ENCODE measurements at regions not wholly inside any gene's neighbourhood (a gene's known extent, or its start where the extent isn't known, plus 50 kb on each side); places are given as distances from the start of the nearest gene placed in this dataset.
A peak's percentile ranks its signal among the peaks of the same experiment; 100 is the strongest.
"Not testable (repeated sequence)": the region's sequence is repeated elsewhere in the genome, so short reads cannot be mapped to it uniquely, and the experiment has no call there.

DNA sequence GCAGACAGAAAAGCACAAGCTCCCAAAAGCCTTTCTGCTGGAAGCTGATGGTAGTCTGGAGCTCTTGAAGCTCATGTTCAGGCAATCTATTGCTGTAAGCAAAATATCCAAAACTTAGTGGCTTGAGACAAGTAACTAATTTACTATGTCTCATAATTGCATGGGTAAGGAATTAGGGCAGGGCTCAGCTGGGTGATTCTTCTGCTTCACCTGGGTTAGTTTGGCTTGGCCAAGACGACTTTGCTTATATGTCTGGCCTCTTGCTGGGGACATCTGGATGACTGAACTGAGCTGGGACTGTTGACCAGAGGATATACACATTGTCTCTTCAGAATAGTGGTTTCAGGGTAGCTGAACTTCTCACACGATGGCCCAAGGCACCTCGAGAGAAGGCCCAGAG is 96.8 kb upstream of the WSCD1 start:
- no peak for DNase-seq
- intact Hi-C loops (cut with DNase I): no loop called here

DNA sequence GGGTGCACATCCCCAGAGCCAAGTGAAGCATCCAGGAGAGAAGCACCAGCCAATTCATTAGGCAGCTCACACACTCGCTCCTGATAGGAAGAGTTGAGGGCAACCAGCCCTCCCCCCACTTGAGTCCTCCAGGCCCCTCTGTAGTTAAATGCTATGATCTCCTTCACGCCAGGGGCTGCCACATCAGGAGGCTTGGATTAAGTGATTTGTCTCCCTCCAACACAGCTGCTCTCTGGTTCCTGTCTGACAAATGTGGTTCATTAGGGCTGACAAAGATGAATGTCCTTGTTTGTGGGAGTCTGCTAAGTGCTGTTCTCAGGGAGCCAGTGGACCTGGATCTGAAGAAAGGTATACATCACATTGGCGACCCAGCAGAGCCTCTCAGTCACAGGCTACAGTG is 94.5 kb upstream of the WSCD1 start:
- intact Hi-C loops (cut with DNase I): no loop called here
- no peak for DNase-seq

DNA sequence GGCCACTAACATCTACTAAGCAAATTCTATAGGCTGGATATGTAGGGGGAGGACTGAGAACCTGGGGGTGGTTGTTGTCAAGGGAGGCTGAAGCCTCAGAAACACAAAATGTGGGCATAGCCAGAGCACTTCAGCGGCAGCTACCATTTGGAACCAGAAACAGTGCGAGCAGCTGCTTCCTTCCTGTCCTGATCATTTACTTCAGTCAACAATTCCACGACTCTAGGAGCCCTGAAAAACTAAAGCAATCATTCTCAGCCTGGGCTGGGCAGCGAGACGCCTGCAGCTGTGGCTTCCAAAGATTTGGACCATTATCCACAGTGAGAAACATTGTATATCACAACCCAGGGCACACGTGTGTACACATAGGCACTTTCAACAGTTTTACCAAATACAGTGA is 93.9 kb upstream of the WSCD1 start:
- intact Hi-C loops (cut with DNase I): no loop called here
- DNase-seq: no peak

DNA sequence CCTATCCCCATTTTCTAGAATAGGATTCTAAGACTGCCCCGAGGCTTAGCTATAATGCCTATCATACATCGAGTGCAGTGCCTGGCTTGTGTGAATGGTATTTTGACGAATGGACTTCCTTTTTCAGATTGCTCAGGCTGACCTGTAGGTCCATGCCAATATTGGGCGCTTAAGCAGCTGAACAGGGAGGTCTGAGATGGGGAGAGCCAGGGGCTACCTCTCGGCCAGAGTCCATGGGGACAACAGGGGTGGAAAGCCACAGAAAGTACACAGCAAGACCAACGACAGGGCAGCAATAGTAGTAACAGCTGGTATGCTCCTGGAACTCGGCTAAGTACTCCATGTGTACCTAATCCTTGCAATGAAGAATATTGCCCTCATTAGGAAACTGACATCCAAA is 91.7 kb upstream of the WSCD1 start:
- intact Hi-C loops (cut with DNase I): no loop called here

GRCh38 chr17:5980941-5981340 is 89.2 kb upstream of the WSCD1 start:
- intact Hi-C loops (cut with DNase I): no loop called here
- DNase-seq: no peak

More for the DNA sequence above, 91.7 kb upstream of the WSCD1 start:
- DNase-seq: no peak

- intact Hi-C loops (cut with DNase I): no loop called here
Measured at GRCh38 chr17:5986644-5987043, 83.5 kb upstream of the WSCD1 start.

GRCh38 chr17:6000426-6000825 is 69.8 kb upstream of the WSCD1 start:
- no peak for DNase-seq
- intact Hi-C loops (cut with DNase I): no loop called here

More at GRCh38 chr17:5986644-5987043, 83.5 kb upstream of the WSCD1 start:
- DNase-seq: no peak

GRCh38 chr17:6003221-6003620 is 67.0 kb upstream of the WSCD1 start:
- DNase-seq; intact Hi-C loops (cut with DNase I): not testable (repeated sequence)

DNA sequence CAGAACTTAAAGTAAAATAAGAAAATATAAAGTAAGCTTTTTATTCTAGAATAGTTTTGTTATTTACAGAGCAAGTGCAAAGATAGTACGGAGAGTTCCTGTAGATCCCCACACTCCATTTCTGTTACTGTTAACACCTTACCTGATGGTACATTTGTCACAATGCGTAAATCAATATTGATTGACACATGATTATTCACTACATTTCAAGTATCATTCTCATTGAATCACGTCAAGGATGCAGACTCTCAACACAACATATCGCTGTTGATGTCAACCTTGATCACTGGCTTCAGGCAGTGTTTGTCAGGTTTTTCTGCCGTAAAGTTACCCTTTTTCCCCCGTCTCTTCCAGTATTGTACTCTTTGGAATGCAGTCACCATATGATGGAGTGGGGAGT is 64.2 kb upstream of the WSCD1 start:
- DNase-seq: no peak
- intact Hi-C loops (cut with DNase I): no loop called here

DNA sequence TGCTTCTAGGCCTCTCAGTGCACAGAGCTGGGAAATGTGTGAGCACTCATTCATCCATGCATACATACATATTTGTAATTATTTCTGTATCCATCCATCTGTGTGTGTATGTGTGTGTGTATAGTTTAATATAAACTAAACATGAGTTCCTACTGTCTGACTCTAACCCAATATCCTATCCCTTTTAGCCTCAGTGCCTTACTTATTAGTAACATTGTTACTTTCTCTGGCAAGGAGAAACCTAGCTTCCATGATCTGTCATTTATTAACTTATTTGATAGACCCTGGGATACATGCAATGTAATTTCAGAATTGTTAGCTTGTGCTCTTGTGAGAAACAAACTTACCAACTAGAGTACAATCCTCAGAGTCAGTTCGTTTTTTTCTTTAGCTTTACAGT is 59.0 kb upstream of the WSCD1 start:
- intact Hi-C loops (cut with DNase I): no loop called here
- DNase-seq: no peak

- intact Hi-C loops (cut with DNase I): no loop called here
- DNase-seq: no peak
Measured at GRCh38 chr17:6018788-6019187, 51.4 kb upstream of the WSCD1 start.

DNA sequence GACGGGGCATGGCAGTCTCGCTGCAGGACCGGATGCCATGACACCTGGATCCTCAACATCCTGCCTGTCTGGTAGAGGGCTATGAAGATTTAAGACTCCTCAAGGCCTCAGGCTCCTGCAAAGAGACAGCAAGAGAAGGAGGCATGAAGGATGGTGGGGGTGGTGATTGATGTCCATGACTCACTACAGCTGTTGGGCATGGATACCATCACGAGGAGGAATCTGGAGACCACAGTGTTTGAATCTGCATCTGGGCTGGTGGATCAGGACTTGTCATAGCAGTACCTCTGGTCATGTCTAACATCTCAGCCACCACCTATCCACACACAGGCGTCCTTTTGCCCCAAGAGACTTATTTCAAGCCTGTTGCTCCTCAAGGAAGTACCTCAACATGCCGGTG is 50.2 kb upstream of the WSCD1 start:
- DNase-seq: peak in 5 of 42 donors; percentile 11 to 50 (median 12)
- intact Hi-C loops (cut with DNase I): no loop called here

- DNase-seq: no peak
- intact Hi-C loops (cut with DNase I): no loop called here
Measured at GRCh38 chr17:6020376-6021010, 49.7 kb upstream of the WSCD1 start.
